Fibroblast of skin of back (primary cell): ENCODE measurements at regions not wholly inside any gene's neighbourhood (a gene's known extent, or its start where the extent isn't known, plus 50 kb on each side); places are given as distances from the start of the nearest gene placed in this dataset.
A peak's percentile ranks its signal among the peaks of the same experiment; 100 is the strongest.

Experiments
- DNase-seq: peaks from one replicate; pipeline ENCODE4 v3.0.0-alpha.2; 2013

DNA sequence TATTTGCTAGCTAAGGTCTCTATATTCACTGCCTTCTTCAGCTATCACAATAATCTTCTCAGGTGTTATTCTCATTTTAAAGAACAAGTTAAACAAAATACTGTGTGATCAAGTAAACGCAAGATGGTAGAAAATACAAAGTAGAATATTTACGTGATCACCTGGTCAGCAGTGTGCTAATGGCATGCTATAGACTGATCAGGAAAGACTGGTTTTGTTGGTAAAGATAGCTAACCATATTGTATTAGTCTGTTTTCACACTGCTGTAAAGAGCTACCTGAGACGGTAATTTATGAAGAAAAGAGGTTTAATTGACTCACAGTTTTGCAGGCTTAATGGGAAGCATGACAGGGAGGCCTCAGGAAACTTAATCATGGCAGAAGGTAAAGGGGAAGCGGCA is 50.4 kb downstream of the ZBTB38 start:
- DNase-seq = no peak

DNA sequence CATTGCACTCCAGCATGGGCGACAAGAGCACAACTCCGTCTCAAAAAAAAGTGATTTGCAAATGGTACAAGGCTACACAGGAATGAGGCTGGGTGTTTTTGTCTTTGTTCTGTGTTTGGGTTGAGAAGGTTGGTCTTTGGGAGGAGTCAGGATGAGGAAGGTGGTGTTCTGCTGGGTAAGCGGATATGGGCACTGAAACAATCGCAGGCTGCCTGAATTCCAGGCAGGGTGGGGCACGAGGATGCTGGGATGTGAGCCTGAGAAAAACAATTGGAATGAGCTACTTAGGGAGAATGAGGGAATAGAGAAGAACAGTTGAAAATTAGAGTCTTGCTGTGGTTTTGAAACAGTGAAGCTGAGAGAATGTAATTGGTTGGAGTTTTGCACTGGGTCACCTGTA is 51.6 kb downstream of the ZBTB38 start:
- DNase-seq = no peak

DNA sequence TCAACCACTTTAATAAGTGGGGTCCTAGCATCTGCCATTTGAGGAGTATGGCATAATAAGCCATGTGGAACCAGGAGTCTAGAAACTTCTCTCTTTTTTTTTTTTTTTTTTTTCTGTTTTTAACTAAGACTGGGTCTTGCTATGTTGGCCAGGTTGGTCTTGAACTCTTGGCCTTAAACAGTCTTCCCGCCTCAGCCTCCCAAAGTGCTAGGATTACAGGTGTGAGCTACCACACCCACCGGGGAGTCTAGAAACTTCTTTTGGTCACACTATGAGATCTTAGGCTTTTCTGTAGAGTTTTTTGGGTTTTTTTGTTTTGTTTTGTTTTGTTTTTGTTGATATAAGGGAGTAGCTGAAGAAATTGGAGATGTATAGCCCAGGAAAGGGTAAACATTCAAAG is 52.9 kb downstream of the ZBTB38 start:
- no peak for DNase-seq

DNA sequence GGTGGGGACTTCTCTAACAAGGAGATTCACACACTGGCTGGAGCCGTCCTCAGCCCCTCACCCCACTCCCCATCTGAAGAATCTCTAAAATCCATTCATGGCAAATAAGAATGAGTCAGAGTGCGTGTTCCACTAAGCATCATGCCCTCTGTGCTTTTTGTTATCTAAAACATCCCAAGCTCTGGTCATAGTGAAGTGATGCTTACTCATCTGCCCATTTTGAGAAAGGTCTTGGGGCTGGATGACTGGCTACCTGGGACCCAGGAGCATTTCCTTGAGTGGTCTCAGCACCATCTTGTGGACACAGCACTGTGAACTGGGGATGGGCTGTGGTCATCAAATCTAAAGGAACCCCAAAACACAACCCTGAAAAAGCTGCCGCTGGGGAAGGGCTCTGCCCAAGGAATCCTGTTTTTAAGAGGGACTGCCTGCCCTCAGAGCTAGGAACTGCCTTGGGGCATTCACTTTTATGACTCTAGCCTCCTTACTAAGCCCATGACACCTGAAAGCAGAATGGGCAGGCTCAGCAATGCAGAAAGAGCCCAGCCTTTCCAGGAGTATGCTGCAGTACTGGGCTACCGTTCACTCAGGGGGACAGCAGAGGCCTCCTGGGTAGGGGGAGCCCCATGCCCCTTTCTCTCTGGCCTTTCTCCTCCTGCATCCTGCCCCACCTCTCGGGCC is 53.5 kb downstream of the ZBTB38 start:
- peak; percentile 82 for DNase-seq

DNA sequence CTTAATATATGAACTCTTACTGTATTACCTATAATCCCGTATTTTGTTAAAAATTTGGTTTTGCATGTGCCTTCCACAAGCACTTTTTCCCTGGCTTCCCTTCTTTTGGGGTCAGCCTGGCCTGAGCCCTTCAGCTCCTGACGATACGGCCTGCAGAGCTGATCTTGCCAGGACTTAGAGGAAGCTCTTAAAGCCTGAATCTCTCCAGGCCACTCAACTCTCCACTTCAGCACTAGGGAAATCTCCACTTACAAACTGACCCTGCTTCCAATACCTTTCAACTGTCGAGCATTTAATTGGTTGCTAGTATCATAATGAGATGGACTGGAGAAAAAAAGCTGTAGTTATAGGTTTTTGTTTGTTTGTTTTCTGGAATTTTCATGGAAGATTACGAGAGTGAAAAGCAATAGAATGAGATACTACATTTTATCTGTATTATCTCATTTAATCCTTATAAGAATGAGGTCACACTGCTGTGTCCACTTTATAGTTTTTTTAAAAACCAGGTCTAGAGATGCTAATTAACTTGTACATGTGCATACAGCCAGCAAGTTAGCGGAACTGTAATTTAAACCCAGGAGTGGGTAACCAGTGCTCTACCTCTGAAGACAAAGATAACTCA is 54.8 kb downstream of the ZBTB38 start:
- DNase-seq = no peak

DNA sequence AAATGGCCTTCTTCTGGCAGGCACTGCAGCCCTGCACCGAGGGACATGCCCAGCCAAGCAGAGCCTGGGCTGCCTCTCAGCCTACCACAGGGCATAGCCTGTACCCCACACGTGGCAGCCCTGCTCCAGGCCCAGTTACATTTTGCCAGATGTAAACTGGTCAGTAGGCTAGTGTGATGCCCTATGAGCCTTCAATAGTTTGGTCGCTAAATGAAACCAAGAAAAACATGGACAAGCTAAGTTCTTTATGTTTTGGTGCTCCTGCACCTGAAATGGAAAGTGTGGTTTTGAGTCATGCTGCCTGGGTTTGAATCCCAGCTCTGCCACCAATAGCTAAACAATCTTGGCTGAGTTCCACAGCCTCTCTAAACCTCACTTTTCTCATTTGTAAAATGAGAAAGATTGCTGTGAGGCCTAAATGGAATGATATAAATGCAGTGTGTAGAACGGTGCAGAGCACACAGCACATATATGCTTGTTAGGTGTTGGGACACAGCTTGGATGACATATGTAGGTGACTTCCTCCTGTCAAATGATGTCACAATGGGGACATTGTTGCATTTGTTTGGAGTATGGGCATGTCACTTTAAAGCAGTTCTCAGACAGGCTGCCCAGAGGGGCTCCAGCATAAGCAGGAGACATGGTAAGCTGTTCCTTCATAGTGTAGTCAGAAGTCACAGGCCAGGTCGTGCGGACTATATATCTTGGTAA is 57.4 kb downstream of the ZBTB38 start:
- DNase-seq = no peak

DNA sequence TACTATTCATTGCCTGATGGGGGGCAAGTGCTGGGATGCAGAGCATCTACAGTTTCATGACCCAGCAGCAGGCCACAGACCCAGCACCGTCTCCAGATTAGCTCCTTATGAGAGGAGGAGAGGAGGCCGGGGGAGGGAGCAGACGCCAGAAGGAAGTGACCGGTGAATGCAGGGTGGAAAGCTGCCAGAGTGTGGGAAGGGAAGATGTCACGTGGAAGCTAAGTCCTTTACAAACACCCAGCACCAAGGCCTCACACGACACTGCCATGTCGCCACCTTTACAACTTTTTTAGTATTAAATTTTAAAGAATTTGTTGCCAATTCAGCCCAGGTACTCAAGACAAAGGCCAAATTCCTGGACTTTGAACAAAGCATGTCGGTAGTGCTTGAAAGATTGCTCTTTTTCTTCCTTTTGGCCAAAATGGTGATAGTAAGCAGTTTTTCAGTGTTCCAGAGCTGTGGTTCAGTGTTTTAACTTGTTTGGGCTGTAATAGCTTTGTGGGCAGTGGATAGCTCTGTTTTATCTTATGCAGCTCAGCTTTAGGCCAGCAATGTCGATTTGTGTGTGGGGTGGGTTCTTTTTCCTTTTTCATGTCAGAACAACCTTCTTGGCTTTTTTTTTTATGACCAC is 58.2 kb downstream of the ZBTB38 start:
- DNase-seq = peak; percentile 54

DNA sequence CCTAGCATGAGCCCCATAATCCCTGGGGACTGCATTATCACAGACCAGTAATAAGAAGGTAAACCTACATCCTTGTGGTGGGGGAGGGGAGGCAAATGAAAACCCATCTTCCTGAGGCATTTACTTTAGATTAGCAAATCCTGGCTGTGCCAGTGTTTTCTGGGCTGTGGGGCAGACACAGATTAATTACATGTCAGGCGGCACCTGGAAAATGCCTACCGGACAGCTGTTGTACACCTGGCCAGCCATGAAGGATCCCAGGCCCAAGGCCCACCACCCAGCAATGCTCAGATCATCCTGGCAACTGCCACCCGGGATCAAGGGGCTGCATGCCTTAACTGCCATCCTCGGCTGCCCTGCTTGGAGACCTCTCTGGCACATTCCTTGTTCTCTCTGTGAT is 59.1 kb upstream of the RASA2 start:
- DNase-seq = no peak

DNA sequence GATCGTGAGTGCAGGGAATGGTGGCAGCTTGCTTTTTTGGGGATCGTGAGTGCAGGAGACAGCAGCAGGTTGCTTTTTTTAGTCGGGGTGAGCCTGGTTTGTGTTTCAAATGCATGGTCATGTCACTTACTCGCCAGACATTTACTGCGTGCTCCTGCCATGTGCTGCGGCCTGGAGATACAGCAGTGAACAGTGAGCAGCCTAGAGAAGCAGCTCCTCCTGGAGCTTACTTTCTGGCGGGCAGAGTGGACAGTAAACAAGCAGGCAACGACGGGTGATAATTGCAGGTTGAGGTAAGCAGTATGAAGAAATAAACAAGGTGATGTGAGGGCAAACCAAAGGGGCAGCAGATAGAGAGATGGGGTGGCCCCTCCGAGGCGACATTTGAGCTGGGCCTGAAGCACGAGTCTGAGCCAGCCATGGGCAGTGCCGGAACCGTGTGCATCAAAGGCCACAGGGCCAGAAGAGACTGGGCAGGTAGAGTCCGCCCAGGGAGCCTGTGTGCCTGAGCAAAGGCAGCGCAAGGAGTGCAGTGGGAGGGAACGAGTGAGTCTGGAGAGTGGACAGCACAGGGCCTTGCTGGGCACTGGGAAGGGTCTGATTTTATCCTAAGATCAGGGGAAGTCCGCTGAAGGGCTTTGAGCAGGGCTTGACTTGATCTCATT is 57.3 kb upstream of the RASA2 start:
- DNase-seq = no peak

DNA sequence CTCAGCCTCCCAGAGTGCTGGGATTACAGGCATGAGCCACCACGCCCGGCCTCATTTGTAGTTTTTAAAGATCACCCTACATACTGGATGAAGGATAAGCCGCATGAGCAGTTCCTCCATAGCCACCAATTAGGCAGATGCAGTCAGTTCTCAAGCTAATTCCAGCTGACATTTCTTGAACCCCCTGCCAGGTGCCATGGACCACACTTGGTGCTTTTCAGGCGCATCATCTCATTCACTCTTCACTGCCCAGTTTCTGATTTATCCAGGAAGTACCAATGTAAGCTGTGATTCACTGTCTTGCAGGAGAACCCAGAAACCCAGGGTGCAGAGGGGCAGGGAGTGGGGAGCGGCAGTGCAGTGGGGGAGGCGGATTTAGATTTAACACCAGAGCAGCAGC is 56.5 kb upstream of the RASA2 start:
- DNase-seq = no peak

DNA sequence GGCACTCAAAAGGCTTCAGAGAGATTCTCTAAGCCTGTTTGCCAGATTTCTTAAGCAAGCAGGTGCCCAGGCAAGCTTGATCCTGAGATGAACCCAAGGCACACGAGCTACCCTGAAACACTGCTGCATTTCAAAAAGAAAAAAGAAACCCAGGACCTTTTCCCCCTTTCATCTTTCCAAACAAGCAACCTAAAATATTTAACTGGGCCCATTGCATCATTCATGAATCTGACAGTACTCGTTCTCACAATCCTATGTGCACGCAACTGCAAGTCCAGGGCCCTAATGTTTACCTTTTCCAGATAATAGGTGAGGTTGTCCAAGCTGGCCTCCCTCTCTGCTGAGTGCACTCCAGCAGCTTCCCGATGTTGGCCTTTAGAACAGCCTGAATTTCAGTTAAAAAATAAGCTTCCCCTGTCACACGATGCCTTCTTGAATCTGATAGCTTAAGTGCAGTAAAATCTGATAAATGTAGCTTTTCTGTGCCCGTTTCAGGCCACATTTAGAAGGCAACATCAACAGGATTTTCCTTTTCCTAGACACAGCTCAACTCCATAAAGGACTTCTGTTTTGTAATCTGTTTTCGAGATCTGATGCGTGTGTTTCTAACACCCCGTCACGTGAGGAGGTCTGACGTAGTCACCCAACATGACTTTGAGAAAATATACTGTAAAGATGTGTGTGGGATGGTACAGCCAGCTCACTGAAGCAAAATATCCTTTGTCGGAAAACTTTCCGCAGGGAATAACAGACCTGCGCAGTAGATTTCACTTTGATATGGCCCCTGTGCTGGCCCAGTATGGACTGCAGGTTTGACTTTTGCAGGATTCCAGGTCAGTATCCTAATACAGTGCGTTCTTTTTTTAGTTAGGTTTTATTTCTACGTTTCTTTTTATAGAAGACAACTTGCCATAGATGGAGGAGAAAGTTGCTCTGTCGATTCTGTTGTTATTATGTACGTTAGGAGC is 55.1 kb upstream of the RASA2 start:
- no peak for DNase-seq

DNA sequence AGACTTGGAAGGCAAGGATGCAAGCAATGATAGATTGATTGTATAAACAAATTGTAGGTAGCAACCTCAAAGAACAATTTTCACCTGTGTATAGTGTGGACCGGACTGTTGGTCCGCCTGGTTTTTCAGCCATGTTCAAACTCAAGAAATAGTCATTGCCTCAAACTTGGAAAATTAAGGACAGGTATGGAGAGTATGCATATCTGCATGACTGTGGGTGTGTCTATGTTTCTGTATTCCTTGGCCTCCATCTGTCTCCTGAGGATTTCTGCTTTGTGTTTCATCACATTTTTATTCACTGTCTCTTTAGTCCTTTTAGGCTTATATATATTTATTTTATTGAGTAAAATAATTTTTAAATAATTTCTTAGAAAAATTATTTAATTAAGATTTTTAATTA is 53.9 kb upstream of the RASA2 start:
- DNase-seq = no peak

DNA sequence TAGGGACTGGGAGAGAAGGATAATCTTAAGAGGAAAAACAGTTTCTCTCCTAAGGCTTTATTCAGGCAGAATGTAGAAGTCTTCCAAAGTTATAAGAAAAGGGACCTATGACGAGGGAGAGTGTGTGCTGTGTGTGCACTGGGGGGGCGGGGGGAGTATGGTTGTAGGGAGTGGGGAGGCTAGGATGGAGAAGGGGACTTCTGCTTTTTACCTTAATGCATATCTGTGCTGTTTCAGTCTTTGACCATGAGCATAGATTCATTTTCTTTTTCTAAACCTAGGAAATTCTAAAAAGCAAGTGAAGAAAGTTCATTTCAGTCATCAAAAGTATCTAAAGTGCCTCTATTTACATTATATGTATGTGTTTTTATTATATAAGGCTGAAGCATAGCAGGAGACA is 52.6 kb upstream of the RASA2 start:
- DNase-seq = no peak

DNA sequence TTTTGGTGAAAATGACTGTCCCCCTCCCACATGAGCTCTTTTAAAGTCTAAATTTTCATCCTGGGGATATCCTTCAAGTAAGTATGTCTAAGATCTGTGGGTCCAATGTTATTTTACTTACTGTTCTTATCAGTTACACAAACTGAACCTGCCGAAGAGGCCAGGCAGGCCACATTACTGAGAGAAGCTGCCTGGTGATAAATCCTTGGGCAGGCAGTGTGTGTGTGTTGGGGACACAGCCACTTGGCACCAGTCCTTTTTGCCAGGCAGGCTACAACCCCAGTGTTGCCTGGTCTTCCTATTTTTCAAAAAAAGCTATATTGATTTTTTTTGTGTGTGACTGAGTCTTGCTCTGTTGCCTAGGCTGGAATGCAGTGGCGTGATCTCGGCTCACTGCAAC is 50.6 kb upstream of the RASA2 start:
- DNase-seq = no peak
